K562 (cell line): ENCODE measurements at regions not wholly inside any gene's neighbourhood (a gene's known extent, or its start where the extent isn't known, plus 50 kb on each side); places are given as distances from the start of the nearest gene placed in this dataset.

ENCODE experiments used
- KDM5B ChIP-seq: fragments of 200-600 bp; sonication (generic); IDR thresholded peaks from 2 replicates; pipeline ENCODE4 v1.6.1; 2012; ENCODE audit warnings: low read depth, mild to moderate bottlenecking, moderate library complexity, low read length, control low read depth, inconsistent platforms; ENCODE audit not compliant: insufficient replicate concordance
- NR2C1 ChIP-seq, 2 experiments: fragments of 450-650 bp; IDR thresholded peaks; 2 replicates each; pipeline ENCODE4 v1.6.1; 2017; ENCODE audit warnings: mild to moderate bottlenecking in 2 of 2, antibody characterized with exemption in 1 of 2, inconsistent platforms in 1 of 2, missing compliant biosample characterization in 1 of 2, missing genetic modification characterization in 1 of 2
- SUPT5H ChIP-seq: fragments of 450-650 bp; IDR thresholded peaks from 2 replicates; pipeline ENCODE4 v1.6.1; 2016
- TEAD4 ChIP-seq, 2 experiments: sonication (generic) in 1 of 2; formaldehyde crosslinking in 1 of 2; IDR thresholded peaks; 2 replicates each; pipeline versions ENCODE4 v1.6.1 to v1.8.0; 2012 to 2022; ENCODE audit warnings: borderline replicate concordance in 1 of 2, inconsistent platforms in 1 of 2, low read length in 1 of 2, mild to moderate bottlenecking in 1 of 2, missing genetic modification reagents in 1 of 2
- ZNF644 ChIP-seq: fragments of 200-800 bp; sonication (Bioruptor generic); IDR thresholded peaks from 2 replicates; pipeline ENCODE4 v1.6.1; 2016; ENCODE audit warnings: low read depth, missing genetic modification characterization, missing compliant biosample characterization
- TF ChIP-seq, protein P1 (sequence below), 3 experiments: fragments of 200-800 bp in 1 of 3; fragments of 250-450 bp in 1 of 3; fragments of 450-650 bp in 1 of 3; sonication (Bioruptor Pico) in 1 of 3; sonication (Bioruptor generic) in 1 of 3; formaldehyde crosslinking in 1 of 3; IDR thresholded peaks; 2 replicates each; pipeline versions ENCODE4 v1.6.1 to v1.8.0; 2016 to 2022; ENCODE audit warnings: mild to moderate bottlenecking in 2 of 3, missing genetic modification characterization in 2 of 3, missing compliant biosample characterization in 1 of 3, moderate library complexity in 1 of 3
- TF ChIP-seq, protein P2 (sequence below): fragments of 450-650 bp; conservative IDR thresholded peaks from 2 replicates; pipeline ENCODE4 v1.6.1; 2016; ENCODE audit warnings: missing genetic modification characterization, low read depth, mild to moderate bottlenecking, control low read depth, missing compliant biosample characterization
- TF ChIP-seq, protein P3 (sequence below): fragments of 450-650 bp; formaldehyde crosslinking; IDR thresholded peaks from 2 replicates; pipeline ENCODE4 v1.4.0; 2020; ENCODE audit warnings: mild to moderate bottlenecking, moderate library complexity

DNA sequence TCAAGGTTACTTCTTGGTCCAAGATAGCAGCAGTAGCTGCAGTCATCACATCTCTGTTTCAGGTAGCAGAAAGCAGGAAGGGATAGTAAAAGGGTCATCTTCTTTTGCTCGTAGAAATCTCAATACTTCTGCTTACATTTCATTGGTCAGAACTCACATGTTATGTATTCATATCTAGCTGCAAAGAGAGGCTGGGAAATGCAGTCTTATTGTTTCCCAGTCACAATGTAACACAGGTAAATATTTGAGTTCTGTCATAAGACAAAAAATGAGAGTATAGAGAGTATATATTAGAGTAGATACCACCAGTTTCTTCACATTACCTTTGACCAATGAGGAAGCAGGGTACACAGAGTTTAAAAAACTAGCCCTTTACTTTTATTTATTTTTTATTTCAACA lies 132.4 kb upstream of the ITGA6 start (continued):
- TF ChIP-seq, protein P1, sequence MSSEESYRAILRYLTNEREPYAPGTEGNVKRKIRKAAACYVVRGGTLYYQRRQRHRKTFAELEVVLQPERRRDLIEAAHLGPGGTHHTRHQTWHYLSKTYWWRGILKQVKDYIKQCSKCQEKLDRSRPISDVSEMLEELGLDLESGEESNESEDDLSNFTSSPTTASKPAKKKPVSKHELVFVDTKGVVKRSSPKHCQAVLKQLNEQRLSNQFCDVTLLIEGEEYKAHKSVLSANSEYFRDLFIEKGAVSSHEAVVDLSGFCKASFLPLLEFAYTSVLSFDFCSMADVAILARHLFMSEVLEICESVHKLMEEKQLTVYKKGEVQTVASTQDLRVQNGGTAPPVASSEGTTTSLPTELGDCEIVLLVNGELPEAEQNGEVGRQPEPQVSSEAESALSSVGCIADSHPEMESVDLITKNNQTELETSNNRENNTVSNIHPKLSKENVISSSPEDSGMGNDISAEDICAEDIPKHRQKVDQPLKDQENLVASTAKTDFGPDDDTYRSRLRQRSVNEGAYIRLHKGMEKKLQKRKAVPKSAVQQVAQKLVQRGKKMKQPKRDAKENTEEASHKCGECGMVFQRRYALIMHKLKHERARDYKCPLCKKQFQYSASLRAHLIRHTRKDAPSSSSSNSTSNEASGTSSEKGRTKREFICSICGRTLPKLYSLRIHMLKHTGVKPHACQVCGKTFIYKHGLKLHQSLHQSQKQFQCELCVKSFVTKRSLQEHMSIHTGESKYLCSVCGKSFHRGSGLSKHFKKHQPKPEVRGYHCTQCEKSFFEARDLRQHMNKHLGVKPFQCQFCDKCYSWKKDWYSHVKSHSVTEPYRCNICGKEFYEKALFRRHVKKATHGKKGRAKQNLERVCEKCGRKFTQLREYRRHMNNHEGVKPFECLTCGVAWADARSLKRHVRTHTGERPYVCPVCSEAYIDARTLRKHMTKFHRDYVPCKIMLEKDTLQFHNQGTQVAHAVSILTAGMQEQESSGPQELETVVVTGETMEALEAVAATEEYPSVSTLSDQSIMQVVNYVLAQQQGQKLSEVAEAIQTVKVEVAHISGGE (CRISPR knock-in tag; IDR thresholded peaks at IDR 0.05) = no peak
- TF ChIP-seq SUPT5H (no peak), TEAD4 (IDR thresholded peaks at IDR 0.05; ENCODE audit: low read length) (no peak), TEAD4 (CRISPR knock-in tag; IDR thresholded peaks at IDR 0.05; ENCODE audit: borderline replicate concordance) (no peak), ZNF644 (tag) (no peak), KDM5B (no peak), NR2C1 (IDR thresholded peaks at IDR 0.05) (no peak), NR2C1 (tag; IDR thresholded peaks at IDR 0.05) (no peak)
- TF ChIP-seq, protein P2, sequence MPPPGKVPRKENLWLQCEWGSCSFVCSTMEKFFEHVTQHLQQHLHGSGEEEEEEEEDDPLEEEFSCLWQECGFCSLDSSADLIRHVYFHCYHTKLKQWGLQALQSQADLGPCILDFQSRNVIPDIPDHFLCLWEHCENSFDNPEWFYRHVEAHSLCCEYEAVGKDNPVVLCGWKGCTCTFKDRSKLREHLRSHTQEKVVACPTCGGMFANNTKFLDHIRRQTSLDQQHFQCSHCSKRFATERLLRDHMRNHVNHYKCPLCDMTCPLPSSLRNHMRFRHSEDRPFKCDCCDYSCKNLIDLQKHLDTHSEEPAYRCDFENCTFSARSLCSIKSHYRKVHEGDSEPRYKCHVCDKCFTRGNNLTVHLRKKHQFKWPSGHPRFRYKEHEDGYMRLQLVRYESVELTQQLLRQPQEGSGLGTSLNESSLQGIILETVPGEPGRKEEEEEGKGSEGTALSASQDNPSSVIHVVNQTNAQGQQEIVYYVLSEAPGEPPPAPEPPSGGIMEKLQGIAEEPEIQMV = no peak
- TF ChIP-seq, protein P3, sequence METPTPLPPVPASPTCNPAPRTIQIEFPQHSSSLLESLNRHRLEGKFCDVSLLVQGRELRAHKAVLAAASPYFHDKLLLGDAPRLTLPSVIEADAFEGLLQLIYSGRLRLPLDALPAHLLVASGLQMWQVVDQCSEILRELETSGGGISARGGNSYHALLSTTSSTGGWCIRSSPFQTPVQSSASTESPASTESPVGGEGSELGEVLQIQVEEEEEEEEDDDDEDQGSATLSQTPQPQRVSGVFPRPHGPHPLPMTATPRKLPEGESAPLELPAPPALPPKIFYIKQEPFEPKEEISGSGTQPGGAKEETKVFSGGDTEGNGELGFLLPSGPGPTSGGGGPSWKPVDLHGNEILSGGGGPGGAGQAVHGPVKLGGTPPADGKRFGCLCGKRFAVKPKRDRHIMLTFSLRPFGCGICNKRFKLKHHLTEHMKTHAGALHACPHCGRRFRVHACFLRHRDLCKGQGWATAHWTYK (CRISPR knock-in tag) = no peak
